AG08396 (cell line): ENCODE measurements at regions not wholly inside any gene's neighbourhood (a gene's known extent, or its start where the extent isn't known, plus 50 kb on each side); places are given as distances from the start of the nearest gene placed in this dataset.
"Not testable (repeated sequence)": the region's sequence is repeated elsewhere in the genome, so short reads cannot be mapped to it uniquely, and the experiment has no call there.

ENCODE experiments used
- DNase-seq: peaks from one replicate; pipeline ENCODE4 v3.0.0; 2012; ENCODE audit warnings: low spot score, mixed read lengths

- not testable (repeated sequence) for DNase-seq
Observed at GRCh38 chr4:154907345-154908045, 126.4 kb downstream of the RBM46 start.

DNA sequence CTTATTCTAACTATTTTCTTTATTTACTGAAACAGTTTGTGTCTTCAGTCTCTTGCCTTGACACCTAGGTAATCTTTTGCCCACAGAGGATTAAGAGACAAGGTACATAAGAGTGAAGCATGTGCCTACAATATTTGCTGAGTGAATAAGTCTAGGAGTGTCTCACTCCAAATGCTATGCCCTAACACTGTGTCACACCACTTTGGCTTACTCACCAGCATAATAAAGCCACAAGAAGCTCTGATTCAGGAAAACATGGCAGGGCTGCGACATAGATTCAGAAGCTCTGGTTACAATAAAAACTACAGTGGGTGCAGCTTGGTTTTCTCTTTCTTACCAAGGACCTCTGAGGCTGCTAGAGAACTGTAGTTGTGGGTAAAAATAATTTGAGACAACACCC is 127.1 kb downstream of the RBM46 start:
- no peak for DNase-seq

- DNase-seq = no peak
Observed at GRCh38 chr4:154911097-154911496, 130.0 kb downstream of the RBM46 start.

DNA sequence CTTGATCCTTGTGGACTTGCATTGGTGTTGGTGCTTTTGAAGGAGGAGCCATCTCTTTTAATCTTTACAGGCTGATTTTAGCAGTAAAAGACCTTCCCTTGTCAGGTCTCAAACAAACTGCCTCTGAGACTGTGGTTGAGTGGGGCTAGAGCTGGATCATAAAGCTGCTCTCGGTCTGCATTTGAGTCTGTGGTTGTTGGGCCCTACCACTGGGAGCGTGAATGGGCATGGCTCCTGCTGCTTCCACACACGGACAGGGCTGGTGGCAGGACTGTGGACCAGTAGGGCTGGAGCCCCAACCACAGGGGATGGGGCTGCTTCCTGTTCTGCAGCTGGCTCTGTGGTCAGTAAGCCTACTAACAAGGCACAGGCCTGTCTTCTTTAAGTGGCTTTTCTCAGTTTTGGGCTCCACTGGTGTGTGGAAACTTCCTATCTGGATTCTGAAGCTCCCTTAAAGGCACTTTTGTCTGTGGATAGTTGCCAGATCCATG is 130.6 kb downstream of the RBM46 start:
- no peak for DNase-seq

DNA sequence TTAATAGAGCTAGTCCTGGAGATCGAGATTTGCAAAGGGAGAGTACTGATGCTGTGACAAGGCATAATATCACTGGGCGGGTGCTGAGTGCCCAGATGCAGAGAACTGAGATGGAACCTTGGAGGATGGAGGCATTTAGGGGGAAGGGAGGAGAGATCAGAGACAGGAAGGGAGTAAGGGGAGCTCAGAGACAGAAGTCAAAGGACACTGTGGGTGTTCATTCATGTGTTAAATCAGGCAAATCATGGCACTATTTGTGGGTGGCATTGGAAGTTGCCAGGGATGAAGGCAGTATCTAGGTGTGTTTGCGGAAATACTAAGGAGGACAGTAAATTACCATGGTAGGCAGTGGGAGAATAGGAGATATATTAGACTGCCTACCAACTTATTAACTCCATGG is 135.0 kb downstream of the RBM46 start:
- DNase-seq = no peak

DNA sequence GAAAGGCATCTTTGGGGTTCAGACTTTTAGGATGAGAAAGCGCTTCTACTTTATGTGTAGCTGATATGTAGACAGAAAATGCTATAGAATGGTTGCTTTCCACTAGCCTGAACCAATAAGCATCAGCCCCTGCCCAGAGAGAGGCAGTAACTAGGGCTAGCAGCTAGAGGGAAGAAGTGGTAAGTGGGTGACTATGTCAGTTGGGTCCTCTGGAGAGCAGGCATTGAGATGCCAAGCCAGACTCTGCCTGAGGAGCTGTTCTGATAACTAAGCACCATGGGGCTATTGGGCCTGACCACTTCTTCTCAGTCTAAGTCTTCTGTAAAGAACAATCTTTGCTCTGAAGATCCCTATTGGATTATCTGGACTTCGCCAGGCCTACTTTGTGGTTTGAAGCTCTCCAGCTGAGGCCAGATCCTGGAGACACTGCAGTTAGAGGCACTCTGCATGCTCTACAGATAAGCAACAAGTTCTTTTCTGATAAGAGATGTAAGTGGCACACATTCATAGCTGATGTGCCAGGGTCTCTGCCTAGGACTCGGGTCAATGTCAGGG is 146.1 kb downstream of the RBM46 start:
- DNase-seq = no peak

- peak; percentile 32 for DNase-seq
Observed at GRCh38 chr4:154928640-154929257, 147.7 kb downstream of the RBM46 start.

GRCh38 chr4:154936873-154937272 is 155.8 kb downstream of the RBM46 start:
- DNase-seq = no peak

DNA sequence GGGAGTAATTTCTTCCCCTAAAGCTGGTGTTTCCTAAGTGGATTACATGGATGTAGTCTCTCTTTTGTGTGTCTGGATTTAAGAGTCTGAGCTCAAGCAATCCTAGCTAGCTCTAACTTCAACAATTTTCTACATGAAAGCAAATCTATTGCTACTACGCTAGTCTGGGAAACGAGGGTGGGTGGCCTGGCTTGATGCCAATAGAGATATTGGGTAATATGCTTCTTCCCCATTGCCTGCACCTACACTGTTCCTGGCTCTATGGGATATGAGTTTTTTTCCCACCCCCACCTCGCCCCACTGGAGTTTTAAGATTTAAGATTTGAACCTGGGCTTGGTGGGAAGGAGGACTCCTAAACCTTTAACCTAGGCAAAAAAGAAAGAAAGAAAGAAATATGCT is 158.8 kb downstream of the RBM46 start:
- no peak for DNase-seq

GRCh38 chr4:154942176-154942575 is 161.1 kb downstream of the RBM46 start:
- no peak for DNase-seq

DNA sequence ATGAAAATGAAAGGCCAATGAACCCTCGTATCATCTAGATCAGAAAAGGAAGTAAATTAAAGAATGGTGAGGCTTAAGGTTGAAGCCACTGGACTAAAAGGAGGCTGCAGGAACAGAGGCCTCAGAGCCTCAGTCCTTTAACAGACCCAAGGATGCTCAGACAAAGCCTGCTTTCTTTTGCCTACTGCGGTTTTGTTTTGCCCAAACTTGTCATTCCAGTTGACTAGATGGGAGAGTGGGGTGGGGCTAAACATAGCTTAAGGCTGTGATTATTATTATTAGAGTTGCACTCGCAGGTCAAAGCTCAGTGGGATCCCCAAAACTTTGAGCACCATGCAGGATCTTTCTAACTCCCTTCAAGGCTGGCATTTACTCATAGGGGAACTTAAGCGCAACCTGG is 163.9 kb downstream of the RBM46 start:
- DNase-seq = no peak

- no peak for DNase-seq
Observed at GRCh38 chr4:154946113-154946512, 165.0 kb downstream of the RBM46 start.

DNA sequence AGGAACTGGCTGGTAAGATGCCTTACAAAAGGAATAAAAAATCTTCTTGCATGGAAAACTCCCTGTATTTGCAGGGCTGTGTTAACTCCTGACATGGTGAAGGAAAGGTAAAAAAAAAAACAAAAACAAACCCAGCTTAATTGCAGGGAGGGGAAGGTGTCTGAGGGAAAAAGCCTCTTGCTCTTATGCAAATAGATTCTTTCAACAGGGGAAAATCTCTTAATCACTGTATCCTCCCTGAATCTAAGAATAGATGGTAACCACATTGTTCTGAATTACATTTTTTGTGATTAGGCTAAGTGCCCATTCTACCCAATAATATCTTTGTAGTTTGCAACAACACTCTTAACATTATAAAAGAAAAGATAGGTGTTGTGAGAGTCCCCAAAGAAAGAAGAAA is 172.6 kb downstream of the RBM46 start:
- no peak for DNase-seq

DNA sequence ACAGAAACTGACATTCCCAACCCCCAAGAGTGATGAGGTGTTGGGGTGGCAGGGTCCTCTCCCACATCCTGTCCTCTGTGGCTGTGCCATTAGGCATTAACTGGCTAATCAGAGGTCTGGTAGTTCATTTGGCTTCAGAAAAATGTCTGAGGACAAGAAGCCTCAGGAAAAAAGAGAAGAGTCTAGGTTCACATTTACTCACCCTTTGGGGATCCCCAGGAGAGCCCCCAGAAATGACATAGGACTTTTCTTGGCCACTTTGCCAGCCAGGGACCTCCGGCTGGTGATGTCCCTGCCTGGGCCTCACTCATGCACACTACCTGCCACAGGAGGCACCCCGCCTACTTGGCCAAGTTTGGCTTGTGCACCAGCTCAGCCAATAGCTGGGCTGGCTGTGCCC is 173.0 kb downstream of the RBM46 start:
- no peak for DNase-seq

- DNase-seq = no peak
Observed at GRCh38 chr4:154958121-154958520, 177.0 kb downstream of the RBM46 start.

GRCh38 chr4:154958621-154959358 is 177.7 kb downstream of the RBM46 start:
- no peak for DNase-seq

DNA sequence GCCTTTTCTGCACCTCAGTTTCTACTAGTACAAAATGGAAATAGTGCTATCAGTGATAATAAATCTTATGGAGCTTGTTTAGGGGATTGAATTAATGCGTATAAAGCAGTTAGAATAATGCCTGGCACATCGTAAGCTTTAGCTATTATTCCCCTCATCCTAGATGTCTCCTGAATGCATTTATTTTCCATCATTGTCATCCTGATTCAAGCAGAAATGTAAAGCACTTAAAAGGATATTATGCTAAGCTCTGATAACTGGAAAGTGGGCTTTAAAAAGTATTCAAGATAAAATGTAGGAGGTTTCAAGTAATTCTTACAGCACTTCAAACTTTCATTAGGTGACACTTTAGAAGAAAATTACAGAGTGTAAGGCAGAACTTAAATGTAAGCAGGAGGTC is 178.7 kb downstream of the RBM46 start:
- DNase-seq = no peak

GRCh38 chr4:154960476-154960875 is 179.4 kb downstream of the RBM46 start:
- DNase-seq = no peak

DNA sequence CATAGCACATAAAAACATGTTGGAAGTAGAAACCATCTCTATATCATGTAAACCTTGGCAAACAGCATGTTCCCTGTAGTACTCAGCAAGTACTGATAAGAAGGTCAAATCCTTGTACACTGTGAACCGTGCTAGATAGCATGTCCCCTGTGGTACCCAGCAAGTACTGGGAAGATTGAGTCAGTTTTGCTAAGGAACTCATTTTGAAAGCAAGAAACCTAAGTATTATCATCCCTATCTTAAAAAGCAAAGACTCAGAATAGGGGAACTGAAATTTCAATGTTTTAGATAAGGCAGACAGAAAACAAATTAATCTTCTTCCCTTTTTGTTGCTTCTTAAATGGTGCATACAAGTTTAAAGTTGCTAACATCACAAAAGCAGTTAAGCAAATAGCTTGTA is 180.2 kb downstream of the RBM46 start:
- no peak for DNase-seq

- DNase-seq = no peak
Observed at GRCh38 chr4:154973244-154974035, 192.4 kb downstream of the RBM46 start.

DNA sequence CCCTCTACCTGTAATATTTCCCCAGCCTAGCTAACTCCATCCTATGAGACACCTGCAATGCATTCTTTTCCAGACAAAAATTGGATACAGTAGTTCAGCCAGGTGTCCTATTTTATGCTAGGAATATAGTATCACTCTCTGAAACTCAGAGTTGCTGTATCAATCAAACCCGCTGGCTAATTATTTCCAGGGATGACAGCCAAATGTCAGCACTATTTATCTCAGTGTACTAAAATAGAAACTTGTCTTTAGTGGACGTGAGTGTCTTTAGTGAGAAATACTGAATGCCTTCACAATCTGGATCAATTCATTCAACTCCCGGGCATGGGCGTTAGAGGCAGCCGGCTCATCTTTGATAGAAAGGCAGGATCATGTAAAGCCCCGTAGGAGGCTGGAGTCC is 196.2 kb downstream of the RBM46 start:
- DNase-seq = no peak
